DOHH2 (cell line): ENCODE measurements at regions not wholly inside any gene's neighbourhood (a gene's known extent, or its start where the extent isn't known, plus 50 kb on each side); places are given as distances from the start of the nearest gene placed in this dataset.

ENCODE experiments used
- H3F3A ChIP-seq: fragments of 200-600 bp; sonication (generic), shearing (Covaris generic); 2 replicates; pipeline ENCODE4 v1.6.0; 2016; ENCODE audit warnings: antibody characterized with exemption, mild to moderate bottlenecking; ENCODE audit not compliant: control insufficient read depth, insufficient read depth
- H3K27ac ChIP-seq: fragments of 200-600 bp; sonication (generic); 2 replicates; pipeline ENCODE4 v1.5.1; 2014; ENCODE audit warnings: low read depth, mild to moderate bottlenecking, low read length, moderate library complexity
- H3K27me3 ChIP-seq: fragments of 200-600 bp; sonication (generic); 2 replicates; pipeline ENCODE4 v1.6.1; 2014; ENCODE audit warnings: mild to moderate bottlenecking, low read length, mixed read lengths; ENCODE audit not compliant: control insufficient read depth
- H3K36me3 ChIP-seq: fragments of 200-600 bp; sonication (generic); 2 replicates; pipeline ENCODE4 v1.6.1; 2014; ENCODE audit warnings: mild to moderate bottlenecking, low read length, moderate library complexity, mixed read lengths; ENCODE audit not compliant: control insufficient read depth
- H3K4me1 ChIP-seq: fragments of 200-600 bp; sonication (generic); 2 replicates; pipeline ENCODE4 v1.6.1; 2014; ENCODE audit warnings: mild to moderate bottlenecking, low read length, mixed read lengths; ENCODE audit not compliant: control insufficient read depth
- H3K4me2 ChIP-seq: fragments of 200-600 bp; sonication (generic); 2 replicates; pipeline ENCODE4 v1.6.0; 2014; ENCODE audit warnings: mild to moderate bottlenecking, low read length, moderate library complexity
- H3K4me3 ChIP-seq: fragments of 200-600 bp; sonication (generic); 2 replicates; pipeline ENCODE4 v1.5.1; 2014; ENCODE audit warnings: mild to moderate bottlenecking, low read length, mixed read lengths
- H3K79me2 ChIP-seq: fragments of 200-600 bp; sonication (generic); 2 replicates; pipeline ENCODE4 v1.6.1; 2014; ENCODE audit warnings: mild to moderate bottlenecking, low read length, mixed read lengths; ENCODE audit not compliant: control insufficient read depth
- H3K9me2 ChIP-seq: fragments of 200-600 bp; sonication (generic); replicated peaks from 2 replicates; pipeline ENCODE4 v1.6.1; 2014; ENCODE audit warnings: mild to moderate bottlenecking, low read length, mixed read lengths; ENCODE audit not compliant: control insufficient read depth
- H3K9me3 ChIP-seq: fragments of 200-600 bp; sonication (generic); 2 replicates; pipeline ENCODE4 v1.6.1; 2014; ENCODE audit warnings: antibody characterized with exemption, low read length, mixed read lengths; ENCODE audit not compliant: control insufficient read depth, insufficient read depth
- H4K20me1 ChIP-seq: fragments of 200-600 bp; sonication (generic); 2 replicates; pipeline ENCODE4 v1.6.0; 2014; ENCODE audit warnings: low read depth, mild to moderate bottlenecking, antibody characterized with exemption, low read length, moderate library complexity; ENCODE audit not compliant: control insufficient read depth, insufficient read depth
- CTCF ChIP-seq: fragments of 200-600 bp; sonication (generic); IDR thresholded peaks from one replicate; pipeline ENCODE4 v1.5.1; 2014; ENCODE audit warnings: antibody characterized with exemption, mild to moderate bottlenecking, low read depth, low read length; ENCODE audit not compliant: poor library complexity, severe bottlenecking
- EZH2phosphoT487 ChIP-seq: fragments of 200-600 bp; sonication (generic); IDR thresholded peaks from 2 replicates; pipeline ENCODE4 v1.6.1; 2017; ENCODE audit warnings: borderline replicate concordance, mild to moderate bottlenecking, antibody characterized with exemption, low read length, moderate library complexity, mixed read lengths

GRCh38 chr3:25237602-25238001 lies 190.5 kb upstream of the RARB start:
- TF ChIP-seq CTCF, result no peak
- TF ChIP-seq EZH2phosphoT487, result no peak

GRCh38 chr3:25239042-25239441 lies 189.0 kb upstream of the RARB start:
- no peak for TF ChIP-seq CTCF
- TF ChIP-seq EZH2phosphoT487, result no peak
- no peaks in the 10 kb centered on the region for H4K20me1 ChIP-seq
- no peak overlapping the region for H3K4me3 ChIP-seq
- H3K9me3 ChIP-seq, result no peaks in the 10 kb centered on the region
- H3K4me1 ChIP-seq, result no peaks in the 10 kb centered on the region
- no peaks in the 10 kb centered on the region for H3F3A ChIP-seq
- H3K36me3 ChIP-seq, result no peaks in the 10 kb centered on the region
- no peaks in the 10 kb centered on the region; the same call in 1 of the 2 replicates for H3K9me2 ChIP-seq
- H3K79me2 ChIP-seq, result no peaks in the 10 kb centered on the region
- no peak overlapping the region for H3K4me2 ChIP-seq
- no peak overlapping the region for H3K27ac ChIP-seq
- H3K27me3 ChIP-seq, result no peaks in the 10 kb centered on the region

More at GRCh38 chr3:25237602-25238001, 190.5 kb upstream of the RARB start:
- Histone ChIP-seq H3K9me2 (no peaks in the 10 kb centered on the region; the same call in 1 of the 2 replicates), H3K4me3 (no peak overlapping the region), H3K4me1 (no peaks in the 10 kb centered on the region), H3K36me3 (no peaks in the 10 kb centered on the region), H3F3A (no peaks in the 10 kb centered on the region), H3K79me2 (no peaks in the 10 kb centered on the region), H4K20me1 (no peaks in the 10 kb centered on the region), H3K4me2 (no peak overlapping the region), H3K9me3 (no peaks in the 10 kb centered on the region), H3K27ac (no peak overlapping the region), H3K27me3 (no peaks in the 10 kb centered on the region)

GRCh38 chr3:25246913-25247312 lies 181.2 kb upstream of the RARB start:
- Histone ChIP-seq H3K27me3 (no peaks in the 10 kb centered on the region), H3K27ac (no peak overlapping the region), H3F3A (no peaks in the 10 kb centered on the region), H3K9me3 (no peaks in the 10 kb centered on the region), H3K9me2 (no peaks in the 10 kb centered on the region), H4K20me1 (no peaks in the 10 kb centered on the region), H3K4me1 (no peaks in the 10 kb centered on the region), H3K36me3 (no peaks in the 10 kb centered on the region), H3K79me2 (no peaks in the 10 kb centered on the region), H3K4me2 (no peak overlapping the region), H3K4me3 (no peak overlapping the region)
- TF ChIP-seq CTCF, result no peak
- TF ChIP-seq EZH2phosphoT487, result no peak
